Vagina (tissue), 2 donors: ENCODE measurements at regions not wholly inside any gene's neighbourhood (a gene's known extent, or its start where the extent isn't known, plus 50 kb on each side); places are given as distances from the start of the nearest gene placed in this dataset.

Source experiments
- DNase-seq, 2 donors: peaks; one replicate each; pipeline ENCODE4 v3.0.0-alpha.2; 2017; ENCODE audit errors: extremely low spot score in 2 of 2
- H3K27ac ChIP-seq: fragments of 200-600 bp; sonication (generic); one replicate; pipeline ENCODE4 v1.5.1; 2019
- H3K27me3 ChIP-seq: fragments of 200-600 bp; sonication (generic); one replicate; pipeline ENCODE4 v1.5.1; 2019
- H3K36me3 ChIP-seq, 2 donors: fragments of 200-600 bp; sonication (generic); one replicate each; pipeline ENCODE4 v1.5.1; 2017 to 2019
- H3K4me1 ChIP-seq: fragments of 200-600 bp; sonication (generic); one replicate; pipeline ENCODE4 v1.5.1; 2019
- H3K4me3 ChIP-seq, 2 donors: fragments of 200-600 bp; sonication (generic); 1 replicate in 1 of 2; 2 replicates in 1 of 2; pipeline ENCODE4 v1.5.1; 2016 to 2019
- H3K9me3 ChIP-seq: fragments of 200-600 bp; sonication (generic); one replicate; pipeline ENCODE4 v1.5.1; 2019
- CTCF ChIP-seq, 3 experiments: fragments of 450-650 bp in 2 of 3; fragments of 200-600 bp in 1 of 3; sonication (generic) in 1 of 3; IDR thresholded peaks; one replicate each; pipeline ENCODE4 v1.5.1; 2017 to 2019; ENCODE audit warnings: antibody characterized with exemption in 3 of 3, mild to moderate bottlenecking in 2 of 3, moderate library complexity in 2 of 3
- POLR2A ChIP-seq, 2 donors: fragments of 450-650 bp; IDR thresholded peaks; one replicate each; pipeline ENCODE4 v1.6.1; 2017; ENCODE audit warnings: antibody characterized with exemption in 2 of 2, mild to moderate bottlenecking in 2 of 2, moderate library complexity in 2 of 2
- POLR2AphosphoS5 ChIP-seq, 2 donors: sonication (generic); formaldehyde crosslinking; IDR thresholded peaks; one replicate each; pipeline ENCODE4 v1.9.0; 2017; ENCODE audit warnings: antibody characterized with exemption in 2 of 2, mild to moderate bottlenecking in 2 of 2, low read depth in 1 of 2; ENCODE audit not compliant: insufficient read depth in 1 of 2
- intact Hi-C: fragments of 100-400 bp; cut with DNase I; formaldehyde crosslinking; loops from one replicate; pipeline ENCODE4 v1.15.1; 2023

GRCh38 chr12:127963933-127964332 is 303.0 kb upstream of the TMEM132C start:
- Histone ChIP-seq H3K27me3 (no peaks in the 10 kb centered on the region), H3K4me1 (no peaks in the 10 kb centered on the region), H3K27ac (no peak overlapping the region), H3K4me3 (no peak overlapping the region), H3K9me3 (no peaks in the 10 kb centered on the region), H3K36me3 (no peaks in the 10 kb centered on the region)
- TF ChIP-seq CTCF (IDR thresholded peaks at IDR 0.05) (no peak), POLR2A (IDR thresholded peaks at IDR 0.05) (no peak), POLR2AphosphoS5 (IDR thresholded peaks at IDR 0.05; ENCODE audit: insufficient read depth in 1 of 2, low read depth in 1 of 2) (no peak)
- DNase-seq: no peak
- intact Hi-C loops: no loop called here

GRCh38 chr12:127964717-127965116 is 302.3 kb upstream of the TMEM132C start:
- H3K4me1 ChIP-seq: no peaks in the 10 kb centered on the region
- H3K9me3 ChIP-seq: no peaks in the 10 kb centered on the region
- TF ChIP-seq POLR2AphosphoS5 (IDR thresholded peaks at IDR 0.05; ENCODE audit: insufficient read depth in 1 of 2, low read depth in 1 of 2): no peak
- TF ChIP-seq CTCF (IDR thresholded peaks at IDR 0.05): no peak
- TF ChIP-seq POLR2A (IDR thresholded peaks at IDR 0.05): no peak
- intact Hi-C loops: no loop called here
- no peak overlapping the region for H3K27ac ChIP-seq
- DNase-seq: no peak
- H3K27me3 ChIP-seq: no peaks in the 10 kb centered on the region
- H3K36me3 ChIP-seq: no peaks in the 10 kb centered on the region
- H3K4me3 ChIP-seq: no peak overlapping the region

GRCh38 chr12:127966331-127966730 is 300.6 kb upstream of the TMEM132C start:
- TF ChIP-seq CTCF (IDR thresholded peaks at IDR 0.05) (no peak), POLR2AphosphoS5 (IDR thresholded peaks at IDR 0.05; ENCODE audit: insufficient read depth in 1 of 2, low read depth in 1 of 2) (no peak), POLR2A (IDR thresholded peaks at IDR 0.05) (no peak)
- Histone ChIP-seq H3K4me3 (no peak overlapping the region), H3K27me3 (no peaks in the 10 kb centered on the region), H3K4me1 (no peaks in the 10 kb centered on the region), H3K9me3 (no peaks in the 10 kb centered on the region), H3K27ac (no peak overlapping the region), H3K36me3 (no peaks in the 10 kb centered on the region)
- no peak for DNase-seq
- intact Hi-C loops: no loop called here

- H3K9me3 ChIP-seq: no peaks in the 10 kb centered on the region
- intact Hi-C loops: no loop called here
- no peaks in the 10 kb centered on the region for H3K4me1 ChIP-seq
- TF ChIP-seq CTCF (IDR thresholded peaks at IDR 0.05) (no peak), POLR2AphosphoS5 (IDR thresholded peaks at IDR 0.05; ENCODE audit: insufficient read depth in 1 of 2, low read depth in 1 of 2) (no peak), POLR2A (IDR thresholded peaks at IDR 0.05) (no peak)
- no peak for DNase-seq
- H3K27me3 ChIP-seq: no peaks in the 10 kb centered on the region
- H3K36me3 ChIP-seq: no peaks in the 10 kb centered on the region
- no peak overlapping the region for H3K27ac ChIP-seq
- H3K4me3 ChIP-seq: no peak overlapping the region
Observed at GRCh38 chr12:127970491-127970890, 296.5 kb upstream of the TMEM132C start.

GRCh38 chr12:127980585-127980984 is 286.4 kb upstream of the TMEM132C start:
- no peak overlapping the region for H3K4me3 ChIP-seq
- TF ChIP-seq POLR2AphosphoS5 (IDR thresholded peaks at IDR 0.05; ENCODE audit: insufficient read depth in 1 of 2, low read depth in 1 of 2): no peak
- no peak for TF ChIP-seq CTCF (IDR thresholded peaks at IDR 0.05)
- no peak for TF ChIP-seq POLR2A (IDR thresholded peaks at IDR 0.05)
- intact Hi-C loops: no loop called here

More at GRCh38 chr12:127980585-127980984, 286.4 kb upstream of the TMEM132C start:
- H3K36me3 ChIP-seq: no peaks in the 10 kb centered on the region
- no peaks in the 10 kb centered on the region for H3K4me1 ChIP-seq
- H3K27ac ChIP-seq: no peak overlapping the region
- H3K9me3 ChIP-seq: no peaks in the 10 kb centered on the region
- H3K27me3 ChIP-seq: no peaks in the 10 kb centered on the region
- DNase-seq: no peak
